Activated CD8-positive, alpha-beta T cell treated with anti-CD3 and anti-CD28 coated beads for 36 hours (primary cell): ENCODE measurements at regions not wholly inside any gene's neighbourhood (a gene's known extent, or its start where the extent isn't known, plus 50 kb on each side); places are given as distances from the start of the nearest gene placed in this dataset.

Experiments
- ATAC-seq: fragments of 200-7000 bp; cut with Tn5 transposase; one replicate; pipeline ENCODE4 v1.10.0; 2021; ENCODE audit warnings: mild to moderate bottlenecking, moderate library complexity
- CTCF ChIA-PET: fragments of 350-600 bp; sonication (Branson Sonifier 250); formaldehyde crosslinking; loops from one replicate; lab custom pipeline; 2021; ENCODE audit warnings: antibody characterized with exemption; lab: Charles Lee
- POLR2A ChIA-PET: fragments of 350-600 bp; sonication (Branson Sonifier 250); formaldehyde crosslinking; loops from one replicate; lab custom pipeline; 2021; ENCODE audit warnings: antibody characterized with exemption; lab: Charles Lee
- DNase-seq: peaks from one replicate; pipeline ENCODE4 v3.0.0-alpha.2; 2020
- H3K27ac Mint-ChIP-seq: one replicate; pipeline ENCODE4 v1.8.0; 2021; ENCODE audit warnings: mild to moderate bottlenecking, mixed read lengths
- H3K27me3 Mint-ChIP-seq: one replicate; pipeline ENCODE4 v1.8.0; 2021; ENCODE audit warnings: mixed read lengths
- H3K36me3 Mint-ChIP-seq: one replicate; pipeline ENCODE4 v1.8.0; 2021; ENCODE audit warnings: low read depth, mixed read lengths
- H3K4me1 Mint-ChIP-seq: one replicate; pipeline ENCODE4 v1.8.0; 2021; ENCODE audit warnings: low read depth, mixed read lengths
- H3K4me3 Mint-ChIP-seq: one replicate; pipeline ENCODE4 v1.8.0; 2021; ENCODE audit warnings: mild to moderate bottlenecking, moderate library complexity, mixed read lengths
- H3K9me3 Mint-ChIP-seq: one replicate; pipeline ENCODE4 v1.8.0; 2021; ENCODE audit warnings: mixed read lengths
- intact Hi-C: fragments of 100-400 bp; cut with micrococcal nuclease; formaldehyde crosslinking; loops from one replicate; pipeline ENCODE4 v1.10.0; 2022
- TF ChIP-seq, protein P1 (sequence below): fragments of 200-600 bp; IDR thresholded peaks from one replicate; pipeline ENCODE4 v1.8.0; 2022; ENCODE audit warnings: antibody characterized with exemption, mild to moderate bottlenecking

DNA sequence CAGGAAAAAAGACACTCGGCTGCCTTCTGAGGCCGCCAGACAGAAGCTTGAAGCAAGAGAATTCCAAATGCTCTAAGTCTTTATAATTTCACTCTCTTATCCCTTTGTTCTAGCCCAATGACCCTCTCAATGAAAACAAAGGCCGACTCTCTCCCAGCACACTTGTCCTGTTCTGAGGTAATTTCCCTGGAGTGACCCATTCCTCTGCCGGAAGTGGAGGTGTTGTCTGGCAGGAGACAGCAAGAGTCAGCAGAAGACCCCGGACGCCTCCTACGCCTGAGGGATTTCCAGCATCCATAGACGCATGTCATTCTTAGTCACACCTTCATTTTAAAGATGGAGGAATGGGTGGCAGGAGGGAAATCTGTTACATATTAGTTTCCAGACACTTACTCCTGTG is 110.3 kb downstream of the SOD2 start:
- Mint-ChIP-seq H3K27ac (no peak overlapping the region), H3K27me3 (peaks cover 8% of the 10 kb centered on the region), H3K9me3 (no peaks in the 10 kb centered on the region), H3K4me3 (no peak overlapping the region), H3K4me1 (no peaks in the 10 kb centered on the region), H3K36me3 (no peaks in the 10 kb centered on the region)
- no peak for DNase-seq
- TF ChIP-seq, protein P1, sequence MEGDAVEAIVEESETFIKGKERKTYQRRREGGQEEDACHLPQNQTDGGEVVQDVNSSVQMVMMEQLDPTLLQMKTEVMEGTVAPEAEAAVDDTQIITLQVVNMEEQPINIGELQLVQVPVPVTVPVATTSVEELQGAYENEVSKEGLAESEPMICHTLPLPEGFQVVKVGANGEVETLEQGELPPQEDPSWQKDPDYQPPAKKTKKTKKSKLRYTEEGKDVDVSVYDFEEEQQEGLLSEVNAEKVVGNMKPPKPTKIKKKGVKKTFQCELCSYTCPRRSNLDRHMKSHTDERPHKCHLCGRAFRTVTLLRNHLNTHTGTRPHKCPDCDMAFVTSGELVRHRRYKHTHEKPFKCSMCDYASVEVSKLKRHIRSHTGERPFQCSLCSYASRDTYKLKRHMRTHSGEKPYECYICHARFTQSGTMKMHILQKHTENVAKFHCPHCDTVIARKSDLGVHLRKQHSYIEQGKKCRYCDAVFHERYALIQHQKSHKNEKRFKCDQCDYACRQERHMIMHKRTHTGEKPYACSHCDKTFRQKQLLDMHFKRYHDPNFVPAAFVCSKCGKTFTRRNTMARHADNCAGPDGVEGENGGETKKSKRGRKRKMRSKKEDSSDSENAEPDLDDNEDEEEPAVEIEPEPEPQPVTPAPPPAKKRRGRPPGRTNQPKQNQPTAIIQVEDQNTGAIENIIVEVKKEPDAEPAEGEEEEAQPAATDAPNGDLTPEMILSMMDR = no peak
- no peak for ATAC-seq
- intact Hi-C loops = no loop called here
- CTCF ChIA-PET = no interaction called here
- POLR2A ChIA-PET = no interaction called here

DNA sequence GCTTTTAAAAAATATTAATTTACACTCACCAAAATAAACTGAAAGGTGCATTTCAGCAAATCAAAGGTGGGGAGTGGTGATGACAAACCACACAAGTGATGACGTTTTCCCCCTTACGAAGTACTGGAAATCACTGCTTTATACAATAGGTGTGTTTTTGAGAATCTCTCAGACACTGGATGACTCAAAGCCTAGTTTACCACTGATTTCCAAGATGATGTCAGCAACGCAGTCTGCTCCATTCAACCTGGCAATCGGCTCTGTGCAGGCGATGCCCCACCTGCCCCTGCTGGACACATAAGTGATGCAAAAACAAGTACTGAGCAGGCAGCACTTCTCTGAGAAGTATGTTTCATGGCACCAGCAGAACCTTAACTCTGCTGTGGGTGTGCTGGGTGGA is 114.4 kb downstream of the SOD2 start:
- Mint-ChIP-seq H3K27ac (no peak overlapping the region), H3K27me3 (peaks cover 18% of the 10 kb centered on the region), H3K9me3 (no peaks in the 10 kb centered on the region), H3K36me3 (no peaks in the 10 kb centered on the region), H3K4me3 (no peak overlapping the region), H3K4me1 (no peaks in the 10 kb centered on the region)
- TF ChIP-seq, protein P1 = no peak
- no peak for DNase-seq
- ATAC-seq = no peak
- intact Hi-C loops = no loop called here
- ChIA-PET POLR2A (no interaction called here), CTCF (no interaction called here)

DNA sequence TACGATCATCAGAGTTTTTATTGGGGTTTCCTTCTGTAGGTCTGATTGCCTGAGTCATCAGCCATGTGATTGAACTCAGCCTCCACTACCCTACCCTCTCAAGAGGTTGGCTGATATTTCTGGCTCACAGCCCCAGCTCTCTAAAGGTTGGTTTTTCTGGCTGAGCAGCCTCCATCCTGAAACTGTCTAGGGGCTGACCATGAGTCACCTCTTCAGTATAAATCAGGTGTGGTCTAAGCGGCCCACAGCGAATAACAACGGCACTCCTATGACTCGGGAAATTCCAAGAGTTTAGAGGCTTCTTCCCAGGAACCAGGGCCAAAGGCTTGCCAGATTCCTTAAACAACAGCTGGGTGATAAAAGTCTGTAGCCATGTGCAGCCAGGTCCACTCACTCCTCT is 115.5 kb downstream of the SOD2 start:
- no peak overlapping the region for H3K4me3 Mint-ChIP-seq
- no peak for DNase-seq
- CTCF ChIA-PET = no interaction called here

DNA sequence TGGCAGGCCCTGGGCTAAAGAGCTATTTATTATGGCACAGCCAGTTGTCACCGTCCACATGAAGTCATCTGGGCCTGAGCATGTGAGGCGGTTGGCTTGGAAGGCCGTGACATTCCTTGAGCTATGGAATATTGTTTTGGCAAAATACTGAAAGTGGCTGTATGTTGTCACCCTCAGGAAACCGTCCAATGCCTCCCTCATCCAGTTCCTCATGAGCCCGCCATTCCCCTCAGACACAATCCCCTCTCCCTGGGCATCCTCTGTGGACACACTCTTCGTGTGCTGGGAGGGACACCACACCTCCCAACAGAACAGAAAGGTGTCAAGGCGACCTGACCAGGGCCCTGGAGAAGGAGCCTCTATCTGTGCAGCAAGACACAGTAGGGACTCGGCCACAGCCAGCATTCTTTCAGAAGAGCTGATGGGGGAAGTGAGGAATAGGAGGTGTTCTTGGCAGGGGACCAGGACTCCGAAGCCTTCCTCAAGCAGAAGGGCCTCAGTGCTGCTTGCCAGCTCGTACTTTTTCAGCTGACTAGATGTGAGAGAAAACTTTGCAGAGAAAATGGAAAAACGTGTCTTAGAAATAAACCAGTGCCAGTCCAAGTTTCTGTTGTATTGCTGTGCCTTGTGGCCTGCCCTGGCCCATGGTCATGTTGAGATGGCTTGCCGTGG is 120.5 kb downstream of the SOD2 start:
- Mint-ChIP-seq H3K4me3 (no peak overlapping the region), H3K27ac (no peak overlapping the region), H3K36me3 (no peaks in the 10 kb centered on the region), H3K9me3 (peaks cover 17% of the 10 kb centered on the region), H3K4me1 (no peaks in the 10 kb centered on the region), H3K27me3 (peaks cover 10% of the 10 kb centered on the region)
- TF ChIP-seq, protein P1 = no peak
- intact Hi-C loops = no loop called here
- DNase-seq = no peak
- POLR2A ChIA-PET = no interaction called here
- ATAC-seq = no peak
- CTCF ChIA-PET = interaction anchor here (0.6 to 1.8 kb wide), 2 partner anchors 33 to 82 kb away, joined by 3 to 6 read pairs; no protein-coding TSS in a partner anchor

More for the DNA sequence above, 115.5 kb downstream of the SOD2 start:
- POLR2A ChIA-PET = no interaction called here
- TF ChIP-seq, protein P1 = no peak
- no peaks in the 10 kb centered on the region for H3K36me3 Mint-ChIP-seq
- H3K4me1 Mint-ChIP-seq = no peaks in the 10 kb centered on the region
- no peaks in the 10 kb centered on the region for H3K9me3 Mint-ChIP-seq
- intact Hi-C loops = no loop called here
- H3K27ac Mint-ChIP-seq = no peak overlapping the region
- no peak for ATAC-seq
- H3K27me3 Mint-ChIP-seq = peaks cover 18% of the 10 kb centered on the region

DNA sequence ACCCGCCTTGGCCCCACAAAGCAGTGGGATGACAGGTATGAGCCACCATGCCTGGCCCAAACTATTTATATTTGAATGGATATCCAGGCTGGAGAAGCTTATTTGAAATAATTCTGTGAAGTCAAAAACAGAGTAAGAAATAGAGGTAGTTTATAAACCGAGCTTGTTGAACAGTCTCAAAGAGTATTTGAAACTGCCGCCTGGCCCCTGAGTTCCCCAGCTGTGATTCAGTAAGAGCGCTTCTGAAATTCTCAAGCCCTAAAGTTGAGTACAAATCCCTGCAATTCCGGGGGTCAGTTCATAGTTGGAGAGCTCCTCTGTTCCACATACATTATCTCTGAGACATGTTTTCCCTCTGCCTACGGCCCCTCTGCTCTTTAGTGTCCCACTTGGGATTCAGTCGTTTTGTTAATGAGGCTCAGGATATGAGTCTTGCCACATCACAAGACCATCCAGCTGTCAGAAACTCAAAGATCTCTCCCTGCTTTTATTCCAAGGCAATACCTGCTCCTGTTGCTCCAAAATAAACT is 127.8 kb downstream of the SOD2 start:
- H3K9me3 Mint-ChIP-seq = peaks cover 13% of the 10 kb centered on the region
- intact Hi-C loops = no loop called here
- no peak overlapping the region for H3K4me3 Mint-ChIP-seq
- H3K4me1 Mint-ChIP-seq = no peaks in the 10 kb centered on the region
- POLR2A ChIA-PET = no interaction called here
- CTCF ChIA-PET = interaction anchor here (1.0 kb wide), 1 partner anchor 390 kb away, joined by 4 read pairs; no protein-coding TSS in a partner anchor
- H3K27ac Mint-ChIP-seq = no peak overlapping the region
- H3K36me3 Mint-ChIP-seq = no peaks in the 10 kb centered on the region
- peaks cover 5% of the 10 kb centered on the region for H3K27me3 Mint-ChIP-seq
- DNase-seq (no peak), ATAC-seq (no peak)
- TF ChIP-seq, protein P1 = no peak
